Activated gamma-delta T cell treated with Interleukin-2 at 50 U/mL for 16 hours (primary cell): ENCODE measurements at regions not wholly inside any gene's neighbourhood (a gene's known extent, or its start where the extent isn't known, plus 50 kb on each side); places are given as distances from the start of the nearest gene placed in this dataset.
"Not testable (repeated sequence)": the region's sequence is repeated elsewhere in the genome, so short reads cannot be mapped to it uniquely, and the experiment has no call there.

ENCODE experiments used
- DNase-seq: peaks from one replicate; pipeline ENCODE4 v3.0.0-alpha.2; 2020

- DNase-seq = no peak
Observed at GRCh38 chr4:101415962-101416361, 68.6 kb upstream of the PPP3CA start.

GRCh38 chr4:101414496-101414895 is 67.2 kb upstream of the PPP3CA start:
- DNase-seq = no peak

- no peak for DNase-seq
Observed at GRCh38 chr4:101411926-101412325, 64.6 kb upstream of the PPP3CA start.

GRCh38 chr4:101411281-101411910 is 64.1 kb upstream of the PPP3CA start:
- DNase-seq = not testable (repeated sequence)

GRCh38 chr4:101400096-101400495 is 52.8 kb upstream of the PPP3CA start:
- DNase-seq = no peak

GRCh38 chr4:101398807-101399206 is 51.5 kb upstream of the PPP3CA start:
- DNase-seq = no peak
